Dendritic cell treated with granulocyte-macrophage colony-stimulating factor and Interleukin-4, amounts not matched to agents 40 ng/mL and 50 ng/mL, for 4 days (primary cell): ENCODE measurements at regions not wholly inside any gene's neighbourhood (a gene's known extent, or its start where the extent isn't known, plus 50 kb on each side); places are given as distances from the start of the nearest gene placed in this dataset.

ENCODE experiments used
- H3K27ac Mint-ChIP-seq: one replicate; pipeline ENCODE4 v1.8.0; 2022; ENCODE audit warnings: mild to moderate bottlenecking, mixed read lengths
- H3K27me3 Mint-ChIP-seq: one replicate; pipeline ENCODE4 v1.8.0; 2022; ENCODE audit warnings: mild to moderate bottlenecking, mixed read lengths
- H3K36me3 Mint-ChIP-seq: one replicate; pipeline ENCODE4 v1.8.0; 2022; ENCODE audit warnings: low read depth, mixed read lengths
- H3K4me1 Mint-ChIP-seq: one replicate; pipeline ENCODE4 v1.8.0; 2022; ENCODE audit warnings: low read depth, mixed read lengths
- H3K4me3 Mint-ChIP-seq: one replicate; pipeline ENCODE4 v1.8.0; 2022; ENCODE audit warnings: mild to moderate bottlenecking, moderate library complexity, mixed read lengths
- H3K9me3 Mint-ChIP-seq: one replicate; pipeline ENCODE4 v1.8.0; 2022; ENCODE audit warnings: mixed read lengths
- intact Hi-C: fragments of 100-400 bp; cut with micrococcal nuclease; formaldehyde crosslinking; loops from one replicate; pipeline ENCODE4 v1.15.0; 2022

- no peaks in the 10 kb centered on the region for H3K36me3 Mint-ChIP-seq
- H3K4me3 Mint-ChIP-seq = no peak overlapping the region
- H3K4me1 Mint-ChIP-seq = no peaks in the 10 kb centered on the region
- intact Hi-C loops = no loop called here
- H3K27me3 Mint-ChIP-seq = no peaks in the 10 kb centered on the region
- H3K9me3 Mint-ChIP-seq = no peaks in the 10 kb centered on the region
- H3K27ac Mint-ChIP-seq = no peak overlapping the region
Observed at GRCh38 chr1:208933984-208934525, 649.5 kb upstream of the CAMK1G start.

- H3K4me3 Mint-ChIP-seq = no peak overlapping the region
- H3K27me3 Mint-ChIP-seq = no peaks in the 10 kb centered on the region
- H3K4me1 Mint-ChIP-seq = no peaks in the 10 kb centered on the region
- H3K27ac Mint-ChIP-seq = no peak overlapping the region
- intact Hi-C loops = no loop called here
- no peaks in the 10 kb centered on the region for H3K36me3 Mint-ChIP-seq
- H3K9me3 Mint-ChIP-seq = no peaks in the 10 kb centered on the region
Observed at GRCh38 chr1:208934933-208935332, 648.6 kb upstream of the CAMK1G start.

DNA sequence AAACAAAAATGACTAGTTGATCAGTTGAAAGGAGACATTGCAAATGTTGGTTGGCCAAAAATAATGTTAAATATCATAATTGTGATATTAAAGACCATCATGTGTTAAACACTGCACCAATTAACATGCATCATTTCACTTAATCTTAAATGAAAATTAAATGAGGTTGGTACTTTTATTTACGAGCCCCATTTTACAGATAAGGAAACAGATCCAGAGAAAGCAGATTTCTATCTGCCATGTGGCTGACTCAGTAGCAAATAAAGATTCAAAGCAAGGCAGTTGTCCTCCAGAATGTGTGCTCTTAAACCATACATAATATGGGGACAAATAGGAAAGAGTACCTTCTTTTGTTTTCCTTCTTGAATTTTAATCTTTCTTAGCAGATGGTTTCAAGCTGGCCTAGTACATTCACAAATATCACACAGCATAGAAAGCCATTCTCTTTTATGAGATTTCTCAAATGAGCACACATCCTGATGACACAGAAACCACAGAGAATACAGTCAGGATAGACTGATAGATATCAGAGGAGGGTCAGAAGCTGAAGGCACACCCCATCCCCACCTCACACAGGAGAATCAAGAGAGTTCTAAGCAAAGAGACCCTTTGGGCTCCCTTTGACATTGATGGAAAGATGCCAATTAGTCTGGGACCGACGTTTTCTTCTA, 647.9 kb upstream of the CAMK1G start:
- Mint-ChIP-seq H3K27ac (no peak overlapping the region), H3K9me3 (no peaks in the 10 kb centered on the region), H3K36me3 (no peaks in the 10 kb centered on the region), H3K4me1 (no peaks in the 10 kb centered on the region), H3K4me3 (no peak overlapping the region), H3K27me3 (no peaks in the 10 kb centered on the region)
- intact Hi-C loops = no loop called here

DNA sequence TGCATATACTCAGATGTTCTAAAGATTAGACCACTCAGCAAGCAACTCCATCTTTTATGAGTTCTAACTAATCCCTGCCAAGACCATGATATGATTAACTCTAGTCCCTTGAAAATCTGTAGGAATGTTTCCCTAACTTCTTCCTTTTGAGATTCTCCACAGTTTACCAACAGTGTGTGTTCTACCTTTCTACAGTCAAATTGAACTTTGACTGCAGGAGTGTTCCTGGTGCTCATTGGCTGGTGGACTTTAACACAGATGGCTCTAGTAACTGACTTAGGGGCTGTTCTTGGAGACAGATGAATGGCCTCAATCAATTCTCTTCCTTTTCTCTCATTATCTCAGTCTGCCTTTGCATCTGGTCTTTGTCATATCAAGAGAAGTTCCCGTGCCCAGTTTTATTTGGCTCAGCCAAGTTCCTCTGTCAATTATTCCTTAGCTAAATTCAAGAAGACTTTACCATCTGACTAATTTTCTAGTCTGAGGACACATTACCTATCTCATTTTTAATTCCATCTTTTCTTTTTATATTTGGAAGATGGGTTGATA, 643.9 kb upstream of the CAMK1G start:
- H3K27me3 Mint-ChIP-seq = no peaks in the 10 kb centered on the region
- no peaks in the 10 kb centered on the region for H3K36me3 Mint-ChIP-seq
- no peak overlapping the region for H3K27ac Mint-ChIP-seq
- H3K4me1 Mint-ChIP-seq = no peaks in the 10 kb centered on the region
- H3K9me3 Mint-ChIP-seq = no peaks in the 10 kb centered on the region
- intact Hi-C loops = no loop called here
- no peak overlapping the region for H3K4me3 Mint-ChIP-seq

- no peak overlapping the region for H3K4me3 Mint-ChIP-seq
- H3K9me3 Mint-ChIP-seq = no peaks in the 10 kb centered on the region
- H3K36me3 Mint-ChIP-seq = no peaks in the 10 kb centered on the region
- H3K27me3 Mint-ChIP-seq = no peaks in the 10 kb centered on the region
- no peaks in the 10 kb centered on the region for H3K4me1 Mint-ChIP-seq
- H3K27ac Mint-ChIP-seq = no peak overlapping the region
- intact Hi-C loops = no loop called here
Observed at GRCh38 chr1:208942394-208943130, 641.0 kb upstream of the CAMK1G start.

GRCh38 chr1:208943291-208943690, 640.2 kb upstream of the CAMK1G start:
- Mint-ChIP-seq H3K4me3 (no peak overlapping the region), H3K27me3 (no peaks in the 10 kb centered on the region)

DNA sequence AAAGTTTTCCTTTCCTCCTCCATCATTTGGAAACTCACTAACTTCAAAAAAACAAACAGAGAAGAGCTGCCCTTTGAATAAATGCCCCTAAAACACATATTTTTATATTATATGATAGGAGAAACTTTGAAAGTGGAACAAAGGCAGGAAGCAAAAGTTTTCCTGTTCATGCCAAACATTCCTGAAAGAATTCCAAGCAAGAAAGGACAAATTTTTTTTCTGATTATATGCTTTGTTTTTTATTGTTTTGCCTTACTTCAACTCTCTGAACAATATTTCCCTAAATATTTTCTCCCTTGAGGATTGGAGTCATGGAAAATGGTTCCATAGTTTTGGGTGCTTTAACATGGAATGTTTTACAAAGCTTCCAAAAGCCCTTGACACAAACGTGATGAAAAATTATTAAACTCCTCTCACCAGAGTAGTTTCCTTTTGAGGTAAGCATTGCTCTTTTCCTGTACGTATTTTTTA, 638.5 kb upstream of the CAMK1G start:
- H3K4me1 Mint-ChIP-seq = no peaks in the 10 kb centered on the region
- no peaks in the 10 kb centered on the region for H3K9me3 Mint-ChIP-seq
- no peak overlapping the region for H3K27ac Mint-ChIP-seq
- no peaks in the 10 kb centered on the region for H3K36me3 Mint-ChIP-seq
- no peak overlapping the region for H3K4me3 Mint-ChIP-seq
- no peaks in the 10 kb centered on the region for H3K27me3 Mint-ChIP-seq
- intact Hi-C loops = no loop called here

More at GRCh38 chr1:208943291-208943690, 640.2 kb upstream of the CAMK1G start:
- Mint-ChIP-seq H3K36me3 (no peaks in the 10 kb centered on the region), H3K9me3 (no peaks in the 10 kb centered on the region), H3K27ac (no peak overlapping the region), H3K4me1 (no peaks in the 10 kb centered on the region)
- intact Hi-C loops = no loop called here

- Mint-ChIP-seq H3K4me3 (no peak overlapping the region), H3K4me1 (no peaks in the 10 kb centered on the region), H3K27me3 (no peaks in the 10 kb centered on the region), H3K27ac (no peak overlapping the region), H3K9me3 (no peaks in the 10 kb centered on the region), H3K36me3 (no peaks in the 10 kb centered on the region)
- intact Hi-C loops = no loop called here
Observed at GRCh38 chr1:208950206-208950605, 633.3 kb upstream of the CAMK1G start.

DNA sequence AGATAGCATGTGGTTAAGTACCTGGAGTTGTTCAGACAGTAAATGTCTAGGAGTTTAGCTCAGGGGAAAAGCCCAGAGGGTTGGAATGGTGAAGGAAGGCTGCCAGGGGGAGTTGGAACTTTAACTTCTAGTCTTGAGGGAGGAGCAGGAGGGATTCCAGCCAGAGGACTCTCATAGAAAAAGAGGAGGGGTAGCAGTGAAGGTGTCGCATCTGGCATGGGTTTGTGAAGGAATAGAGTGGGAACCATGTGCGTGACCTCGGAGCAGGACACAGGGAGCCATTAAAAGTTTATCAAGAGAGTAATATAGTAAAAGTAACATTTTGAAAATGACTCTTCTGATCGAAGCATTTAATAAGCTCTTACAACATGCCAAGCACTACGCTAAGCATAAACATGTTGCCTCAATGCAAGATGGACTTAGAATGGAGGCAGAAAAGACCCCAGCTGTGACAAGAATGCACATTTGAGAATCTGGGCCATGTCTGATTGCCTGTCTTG, 632.4 kb upstream of the CAMK1G start:
- intact Hi-C loops = no loop called here
- H3K4me3 Mint-ChIP-seq = no peak overlapping the region
- H3K9me3 Mint-ChIP-seq = peaks cover 2% of the 10 kb centered on the region
- no peaks in the 10 kb centered on the region for H3K4me1 Mint-ChIP-seq
- H3K36me3 Mint-ChIP-seq = no peaks in the 10 kb centered on the region
- no peak overlapping the region for H3K27ac Mint-ChIP-seq
- H3K27me3 Mint-ChIP-seq = no peaks in the 10 kb centered on the region

DNA sequence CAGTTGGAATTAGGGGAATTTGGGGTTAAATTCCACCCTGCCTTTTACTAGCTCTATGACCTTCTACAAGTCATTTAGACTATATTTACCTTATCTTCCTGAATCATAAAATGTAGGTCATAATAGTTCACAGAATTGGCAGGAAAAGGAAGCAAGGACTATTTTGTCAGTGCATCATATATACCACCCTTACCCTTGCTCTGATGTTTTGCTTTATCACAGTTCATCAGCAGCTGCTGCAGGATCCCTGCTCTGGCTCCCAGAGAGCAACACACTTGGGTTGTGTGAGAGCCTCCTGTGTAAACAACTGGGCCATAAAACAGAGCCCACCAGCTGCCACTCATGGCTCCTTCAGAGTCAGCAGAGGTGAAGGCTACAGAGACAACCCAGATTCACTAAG, 631.6 kb upstream of the CAMK1G start:
- no peak overlapping the region for H3K4me3 Mint-ChIP-seq
- H3K27me3 Mint-ChIP-seq = no peaks in the 10 kb centered on the region
- no peaks in the 10 kb centered on the region for H3K4me1 Mint-ChIP-seq
- H3K9me3 Mint-ChIP-seq = peaks cover 5% of the 10 kb centered on the region
- no peak overlapping the region for H3K27ac Mint-ChIP-seq
- no peaks in the 10 kb centered on the region for H3K36me3 Mint-ChIP-seq
- intact Hi-C loops = no loop called here

- no peaks in the 10 kb centered on the region for H3K27me3 Mint-ChIP-seq
- H3K9me3 Mint-ChIP-seq = peaks cover 5% of the 10 kb centered on the region
- H3K4me3 Mint-ChIP-seq = no peak overlapping the region
- no peak overlapping the region for H3K27ac Mint-ChIP-seq
- H3K36me3 Mint-ChIP-seq = no peaks in the 10 kb centered on the region
- intact Hi-C loops = no loop called here
- no peaks in the 10 kb centered on the region for H3K4me1 Mint-ChIP-seq
Observed at GRCh38 chr1:208962867-208963266, 620.6 kb upstream of the CAMK1G start.

DNA sequence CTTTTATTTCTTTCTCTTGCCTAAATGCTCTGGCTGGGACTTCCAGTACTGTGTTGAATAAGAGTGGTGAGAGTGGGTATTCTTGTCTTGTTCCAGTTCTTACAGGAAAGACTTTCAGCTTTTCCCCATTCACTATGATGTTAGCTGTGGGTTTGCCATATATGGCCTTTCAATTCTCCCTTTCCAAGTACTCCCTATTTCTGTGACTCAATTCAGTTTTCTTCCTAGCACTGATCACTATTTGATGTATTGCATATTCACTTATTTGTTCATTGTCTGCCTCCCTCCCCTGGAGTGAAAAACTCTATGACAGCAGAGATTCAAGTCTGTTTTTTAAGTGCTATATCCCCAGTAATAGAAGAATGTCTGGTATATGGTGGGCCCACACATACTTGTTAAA, 618.2 kb upstream of the CAMK1G start:
- Mint-ChIP-seq H3K27ac (no peak overlapping the region), H3K27me3 (no peaks in the 10 kb centered on the region), H3K4me1 (no peaks in the 10 kb centered on the region), H3K9me3 (no peaks in the 10 kb centered on the region), H3K36me3 (no peaks in the 10 kb centered on the region), H3K4me3 (no peak overlapping the region)
- intact Hi-C loops = no loop called here

- no peaks in the 10 kb centered on the region for H3K4me1 Mint-ChIP-seq
- H3K4me3 Mint-ChIP-seq = no peak overlapping the region
- intact Hi-C loops = no loop called here
- no peak overlapping the region for H3K27ac Mint-ChIP-seq
- no peaks in the 10 kb centered on the region for H3K36me3 Mint-ChIP-seq
- no peaks in the 10 kb centered on the region for H3K9me3 Mint-ChIP-seq
- no peaks in the 10 kb centered on the region for H3K27me3 Mint-ChIP-seq
Observed at GRCh38 chr1:208967334-208967733, 616.2 kb upstream of the CAMK1G start.

GRCh38 chr1:208974717-208975116, 608.8 kb upstream of the CAMK1G start:
- Mint-ChIP-seq H3K4me3 (no peak overlapping the region), H3K36me3 (no peaks in the 10 kb centered on the region), H3K9me3 (no peaks in the 10 kb centered on the region), H3K4me1 (no peaks in the 10 kb centered on the region), H3K27me3 (peaks cover 2% of the 10 kb centered on the region), H3K27ac (no peak overlapping the region)
- intact Hi-C loops = no loop called here
